RPMI8226 (cell line): ENCODE measurements at regions not wholly inside any gene's neighbourhood (a gene's known extent, or its start where the extent isn't known, plus 50 kb on each side); places are given as distances from the start of the nearest gene placed in this dataset.

Experiments
- DNase-seq: peaks from one replicate; pipeline ENCODE4 v3.0.0-alpha.2; 2015

DNA sequence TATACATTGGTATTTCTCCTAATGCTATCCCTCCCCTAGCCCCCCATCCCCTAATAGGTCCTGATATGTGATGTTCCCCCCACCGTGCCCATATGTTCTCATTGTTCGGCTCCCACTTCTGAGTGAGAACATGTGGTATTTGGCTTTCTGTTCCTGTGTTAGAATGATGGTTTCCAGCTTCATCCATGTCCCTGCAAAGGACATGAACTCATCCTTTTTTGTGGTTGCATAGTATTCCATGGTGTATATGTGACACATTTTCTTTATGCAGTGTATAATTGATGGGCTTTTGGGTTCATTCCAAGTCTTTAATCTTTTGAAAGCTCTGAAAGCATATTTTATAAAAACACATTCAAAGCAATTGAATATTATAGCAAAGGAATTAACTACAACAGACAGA is 1169.4 kb upstream of the ZEB2 start:
- DNase-seq, result no peak

DNA sequence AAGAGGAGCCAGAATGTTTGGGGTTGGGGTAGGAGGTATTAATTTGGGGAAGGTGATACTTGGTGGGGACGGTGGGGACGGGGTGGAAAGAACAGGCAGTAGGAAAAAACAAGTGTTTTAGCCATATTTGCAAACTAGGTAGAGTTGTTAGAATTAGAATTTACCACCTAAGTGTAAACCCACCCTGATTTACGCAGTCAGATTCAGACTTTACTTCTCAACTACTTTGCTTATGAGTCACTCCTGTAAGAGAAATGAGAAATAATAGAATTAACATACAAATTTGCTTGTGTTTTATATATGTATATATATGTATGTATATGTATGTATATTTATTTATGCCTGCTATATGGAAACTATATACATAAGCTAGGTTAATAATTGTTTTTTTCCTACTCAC is 1168.2 kb upstream of the ZEB2 start:
- no peak for DNase-seq

- DNase-seq, result no peak
Observed at GRCh38 chr2:145687442-145688134, 1167.7 kb upstream of the ZEB2 start.

DNA sequence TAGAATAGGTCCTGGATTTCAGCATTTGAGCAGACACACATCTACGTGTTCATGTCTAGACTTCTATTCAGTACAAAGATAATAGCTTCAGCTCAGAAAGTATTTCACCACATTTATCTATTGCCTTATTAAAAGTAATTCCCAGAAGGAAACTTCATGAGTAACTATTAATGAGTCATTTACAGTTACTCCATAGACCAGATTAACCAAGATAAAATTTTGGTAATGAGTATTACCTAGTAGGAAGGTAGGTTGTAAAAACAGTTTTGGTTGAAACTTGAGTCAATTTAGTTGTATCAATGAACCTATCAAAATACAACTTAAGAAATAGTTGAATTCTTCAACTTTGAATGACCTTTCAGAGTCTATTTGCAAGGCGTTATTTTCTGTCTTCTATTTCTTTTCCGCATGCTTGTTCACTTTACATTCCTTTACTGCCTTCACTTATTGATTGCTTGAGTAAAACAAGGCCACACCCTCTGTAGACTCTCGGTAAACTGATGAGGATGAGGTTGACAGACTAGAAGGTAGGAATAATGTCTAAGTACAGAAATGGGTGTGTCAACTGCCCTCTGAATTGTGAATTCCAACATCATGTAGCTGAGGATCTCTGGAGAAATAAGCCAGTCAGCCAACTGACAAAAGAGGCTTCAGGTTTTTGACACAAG is 1165.6 kb upstream of the ZEB2 start:
- no peak for DNase-seq

DNA sequence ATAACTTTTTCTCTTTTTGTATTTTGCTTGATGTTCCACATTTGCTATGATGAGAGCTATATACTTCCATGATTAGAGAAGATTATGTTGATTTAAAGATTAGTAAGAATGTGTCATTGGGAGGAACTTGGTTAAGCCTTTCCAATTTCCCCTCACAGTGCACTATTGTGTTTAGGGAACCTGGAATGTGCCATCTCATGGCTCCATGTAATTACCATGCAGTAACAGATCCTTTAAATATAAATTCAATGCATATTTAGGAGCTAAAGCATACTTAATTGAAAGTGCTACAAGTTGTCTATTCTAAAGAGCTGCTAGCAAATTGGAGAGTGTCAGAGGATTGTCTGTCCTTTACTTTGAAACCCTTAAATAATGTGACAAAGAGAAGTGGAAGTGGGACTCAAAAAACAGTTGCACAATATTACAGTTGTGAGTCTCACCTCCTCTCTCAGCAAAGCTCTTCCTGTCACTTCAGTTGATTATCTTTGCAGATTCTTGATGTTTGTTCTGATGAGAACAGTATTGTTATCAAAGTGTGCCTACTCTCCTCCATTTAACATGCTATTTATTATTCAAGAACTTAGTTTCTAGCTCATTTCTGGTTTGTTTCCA is 1162.7 kb upstream of the ZEB2 start:
- DNase-seq, result no peak

- no peak for DNase-seq
Observed at GRCh38 chr2:145680276-145680675, 1160.4 kb upstream of the ZEB2 start.

- DNase-seq, result no peak
Observed at GRCh38 chr2:145677371-145677770, 1157.5 kb upstream of the ZEB2 start.

- no peak for DNase-seq
Observed at GRCh38 chr2:145674705-145675104, 1154.8 kb upstream of the ZEB2 start.

DNA sequence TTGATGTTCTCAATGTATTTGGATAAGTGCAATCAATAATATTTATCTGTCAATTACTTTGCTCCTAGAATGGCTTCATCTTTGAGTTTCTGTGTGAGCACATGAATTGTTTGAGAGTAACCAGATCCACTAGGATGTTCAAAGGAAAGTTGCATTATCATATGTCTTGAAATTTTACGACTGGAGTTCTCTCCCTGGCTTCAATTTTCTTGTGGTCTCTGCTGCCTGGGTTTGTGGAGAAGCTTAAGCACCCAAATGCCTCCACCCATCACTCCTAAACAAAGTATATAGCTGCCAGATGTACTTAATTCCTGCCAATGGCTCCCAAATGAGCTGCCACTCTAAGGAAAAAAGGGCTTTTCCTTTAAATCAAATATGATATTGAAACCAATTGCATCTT is 1149.4 kb upstream of the ZEB2 start:
- no peak for DNase-seq

- DNase-seq, result no peak
Observed at GRCh38 chr2:145666552-145666951, 1146.6 kb upstream of the ZEB2 start.

DNA sequence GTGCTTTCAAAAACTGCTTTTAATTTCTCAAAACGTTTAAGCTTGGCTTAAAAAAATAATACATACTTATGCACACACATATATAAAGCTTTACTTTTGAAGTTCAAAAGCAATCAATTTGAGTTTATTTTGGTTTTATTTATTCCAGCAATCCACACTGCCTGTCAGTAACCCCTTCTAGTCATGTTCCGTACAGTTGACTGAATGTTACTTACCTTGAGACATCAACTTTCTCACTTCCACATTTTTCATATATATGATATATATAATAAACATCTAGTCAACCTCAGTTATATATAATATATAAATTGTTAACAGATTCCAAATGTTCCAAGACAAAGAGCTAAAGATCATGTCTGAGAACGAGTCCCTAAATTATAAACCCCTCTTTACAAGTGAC is 1137.3 kb upstream of the ZEB2 start:
- DNase-seq, result no peak

GRCh38 chr2:145655165-145655765 is 1135.3 kb upstream of the ZEB2 start:
- no peak for DNase-seq

GRCh38 chr2:145654746-145655145 is 1134.8 kb upstream of the ZEB2 start:
- DNase-seq, result no peak

- no peak for DNase-seq
Observed at GRCh38 chr2:145654156-145654555, 1134.2 kb upstream of the ZEB2 start.

DNA sequence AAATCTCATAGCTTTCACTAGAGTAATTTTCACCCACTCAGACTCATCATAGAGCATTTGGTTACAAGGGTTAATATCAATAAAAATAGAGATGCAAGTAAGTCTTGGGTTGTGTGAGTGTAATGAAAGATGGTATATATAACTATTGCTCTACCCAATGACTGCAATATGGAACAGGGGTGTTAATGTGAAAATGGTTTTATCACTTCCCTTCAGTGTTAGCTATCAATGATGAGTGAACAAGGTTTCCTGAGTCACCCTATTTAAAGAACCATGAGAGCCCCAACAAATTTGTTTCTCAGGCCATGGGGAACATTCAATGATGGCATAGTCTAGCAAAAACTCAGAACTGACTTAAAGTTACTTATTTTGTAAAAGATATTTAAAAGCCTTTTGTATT is 1133.6 kb upstream of the ZEB2 start:
- DNase-seq, result no peak

- DNase-seq, result no peak
Observed at GRCh38 chr2:145652571-145653545, 1132.9 kb upstream of the ZEB2 start.

GRCh38 chr2:145652036-145652435 is 1132.1 kb upstream of the ZEB2 start:
- DNase-seq, result no peak

DNA sequence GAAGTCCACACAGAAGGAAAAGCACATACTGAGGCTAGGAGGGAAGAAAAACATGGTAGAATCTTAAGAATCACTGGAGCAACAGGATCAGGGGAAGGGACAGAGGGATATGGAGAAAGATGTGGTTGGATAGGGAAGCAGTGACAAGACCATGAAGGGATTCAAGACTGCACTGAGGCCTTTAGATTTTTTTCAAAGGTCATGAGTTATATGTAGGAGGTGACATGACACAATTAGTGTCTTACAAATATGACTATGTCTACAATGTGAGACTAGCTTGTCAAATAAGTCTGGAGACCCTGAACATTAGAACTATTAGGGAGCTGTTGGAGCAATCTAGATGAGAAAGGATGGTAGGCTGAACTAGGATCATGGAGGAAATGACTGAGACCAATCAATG is 1130.3 kb upstream of the ZEB2 start:
- no peak for DNase-seq

DNA sequence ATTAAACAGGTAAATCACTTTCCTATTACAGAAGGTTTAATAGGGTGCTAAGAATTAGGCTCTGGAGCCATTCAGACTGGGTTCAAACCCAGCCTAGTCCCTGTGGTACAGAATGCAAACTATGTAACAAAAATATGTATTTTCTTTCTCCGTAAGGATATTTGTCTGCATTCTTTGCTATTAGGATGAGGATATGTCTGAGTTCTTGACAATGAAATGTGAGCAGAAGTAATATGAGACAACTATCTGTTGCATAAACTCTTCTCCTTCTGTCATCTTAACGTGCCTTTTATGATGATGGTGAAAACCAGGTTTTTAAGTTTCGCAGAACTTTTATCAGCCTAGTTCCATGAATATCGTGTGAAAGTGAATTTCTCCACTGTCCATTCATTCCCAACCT is 1129.1 kb upstream of the ZEB2 start:
- DNase-seq, result no peak

GRCh38 chr2:145644820-145645302 is 1124.9 kb upstream of the ZEB2 start:
- no peak for DNase-seq

DNA sequence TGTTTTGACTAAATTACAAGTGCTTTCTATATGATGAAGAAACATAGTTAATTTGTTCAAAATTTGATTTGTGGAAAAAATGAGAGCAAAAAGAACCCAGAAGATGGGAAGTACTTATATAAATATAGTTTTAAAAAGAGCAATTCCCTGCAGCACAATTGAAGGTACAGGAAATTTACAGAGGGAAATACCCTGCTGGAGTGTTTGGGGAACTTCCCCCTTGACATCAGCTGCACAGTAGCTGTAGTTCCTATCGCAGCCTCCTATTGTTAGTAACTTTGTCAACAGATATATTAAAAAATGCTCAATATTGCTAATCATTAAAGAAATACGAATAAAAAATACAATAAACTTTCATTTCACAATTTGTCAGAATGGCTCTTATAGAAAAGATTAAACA is 1118.8 kb upstream of the ZEB2 start:
- DNase-seq, result no peak

- no peak for DNase-seq
Observed at GRCh38 chr2:145635706-145636427, 1115.9 kb upstream of the ZEB2 start.
